GM19372 (cell line): ENCODE measurements at regions not wholly inside any gene's neighbourhood (a gene's known extent, or its start where the extent isn't known, plus 50 kb on each side); places are given as distances from the start of the nearest gene placed in this dataset.

Experiments
- ATAC-seq: cut with Tn5 transposase; IDR thresholded peaks from one replicate; pipeline ENCODE4 v1.9.1; 2021; ENCODE audit warnings: mild to moderate bottlenecking, low read depth, moderate library complexity; ENCODE audit not compliant: unreplicated experiment

- no peak for ATAC-seq
Observed at GRCh38 chr13:40452741-40453334, 213.6 kb downstream of the FOXO1 start.

- ATAC-seq, result no peak
Observed at GRCh38 chr13:40453351-40454021, 213.0 kb downstream of the FOXO1 start.

GRCh38 chr13:40456397-40456953, 210.0 kb downstream of the FOXO1 start:
- no peak for ATAC-seq

GRCh38 chr13:40456979-40457553, 209.4 kb downstream of the FOXO1 start:
- ATAC-seq, result no peak

GRCh38 chr13:40457929-40458719, 208.3 kb downstream of the FOXO1 start:
- ATAC-seq, result no peak

GRCh38 chr13:40458720-40458990, 207.8 kb downstream of the FOXO1 start:
- ATAC-seq, result no peak

GRCh38 chr13:40460116-40460515, 206.3 kb downstream of the FOXO1 start:
- ATAC-seq, result no peak

- ATAC-seq, result no peak
Observed at GRCh38 chr13:40464337-40465014, 202.0 kb downstream of the FOXO1 start.

GRCh38 chr13:40465015-40465390, 201.4 kb downstream of the FOXO1 start:
- ATAC-seq, result no peak

- ATAC-seq, result no peak
Observed at GRCh38 chr13:40466272-40466671, 200.2 kb downstream of the FOXO1 start.

GRCh38 chr13:40468227-40468838, 198.1 kb downstream of the FOXO1 start:
- ATAC-seq, result no peak

- ATAC-seq, result no peak
Observed at GRCh38 chr13:40469581-40470310, 196.7 kb downstream of the FOXO1 start.

- ATAC-seq, result no peak
Observed at GRCh38 chr13:40470660-40471059, 195.8 kb downstream of the FOXO1 start.

GRCh38 chr13:40471076-40471475, 195.4 kb downstream of the FOXO1 start:
- no peak for ATAC-seq

GRCh38 chr13:40471911-40472310, 194.5 kb downstream of the FOXO1 start:
- no peak for ATAC-seq

- no peak for ATAC-seq
Observed at GRCh38 chr13:40472427-40473220, 193.8 kb downstream of the FOXO1 start.

GRCh38 chr13:40475617-40476016, 190.8 kb downstream of the FOXO1 start:
- no peak for ATAC-seq

GRCh38 chr13:40476175-40476958, 190.1 kb downstream of the FOXO1 start:
- ATAC-seq, result no peak
